Stomach (tissue), 4 donors: ENCODE measurements at regions not wholly inside any gene's neighbourhood (a gene's known extent, or its start where the extent isn't known, plus 50 kb on each side); places are given as distances from the start of the nearest gene placed in this dataset.

Experiments
- EP300 ChIP-seq: sonication (generic); formaldehyde crosslinking; IDR thresholded peaks from one replicate; pipeline ENCODE4 v1.6.1; 2017; ENCODE audit warnings: antibody characterized with exemption
- POLR2A ChIP-seq, 4 donors: fragments of 450-650 bp; IDR thresholded peaks; one replicate each; pipeline ENCODE4 v1.6.1; 2016; ENCODE audit warnings: antibody characterized with exemption in 4 of 4, control low read depth in 2 of 4, mild to moderate bottlenecking in 1 of 4, moderate library complexity in 1 of 4
- TF ChIP-seq, protein P1 (sequence below), 7 experiments: fragments of 450-650 bp in 4 of 7; fragments of 200-600 bp in 3 of 7; sonication (generic) in 3 of 7; IDR thresholded peaks; one replicate each; pipeline ENCODE4 v1.5.1; 2016 to 2019; ENCODE audit warnings: antibody characterized with exemption in 7 of 7, control low read depth in 2 of 7, mild to moderate bottlenecking in 1 of 7

DNA sequence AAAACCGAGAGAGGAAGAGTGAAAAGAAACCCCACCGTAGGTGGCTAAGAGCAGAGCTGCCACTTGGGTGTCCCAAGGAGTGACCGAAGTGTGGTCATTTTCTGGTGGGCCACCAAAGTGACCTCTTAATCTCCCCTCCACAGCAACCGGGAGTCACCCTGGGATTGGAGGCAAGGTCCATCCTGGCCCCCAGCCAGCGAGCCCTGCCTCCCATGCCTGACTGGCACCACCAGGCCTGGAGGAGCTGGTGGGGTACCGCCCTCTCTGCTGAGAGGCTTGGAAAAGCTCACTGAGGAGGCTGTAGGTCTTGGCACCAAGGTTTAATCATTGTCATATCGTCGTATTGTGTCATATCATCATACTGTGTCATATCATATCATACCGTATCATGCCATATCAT is 74.0 kb upstream of the TRPM1 start:
- TF ChIP-seq, protein P1, sequence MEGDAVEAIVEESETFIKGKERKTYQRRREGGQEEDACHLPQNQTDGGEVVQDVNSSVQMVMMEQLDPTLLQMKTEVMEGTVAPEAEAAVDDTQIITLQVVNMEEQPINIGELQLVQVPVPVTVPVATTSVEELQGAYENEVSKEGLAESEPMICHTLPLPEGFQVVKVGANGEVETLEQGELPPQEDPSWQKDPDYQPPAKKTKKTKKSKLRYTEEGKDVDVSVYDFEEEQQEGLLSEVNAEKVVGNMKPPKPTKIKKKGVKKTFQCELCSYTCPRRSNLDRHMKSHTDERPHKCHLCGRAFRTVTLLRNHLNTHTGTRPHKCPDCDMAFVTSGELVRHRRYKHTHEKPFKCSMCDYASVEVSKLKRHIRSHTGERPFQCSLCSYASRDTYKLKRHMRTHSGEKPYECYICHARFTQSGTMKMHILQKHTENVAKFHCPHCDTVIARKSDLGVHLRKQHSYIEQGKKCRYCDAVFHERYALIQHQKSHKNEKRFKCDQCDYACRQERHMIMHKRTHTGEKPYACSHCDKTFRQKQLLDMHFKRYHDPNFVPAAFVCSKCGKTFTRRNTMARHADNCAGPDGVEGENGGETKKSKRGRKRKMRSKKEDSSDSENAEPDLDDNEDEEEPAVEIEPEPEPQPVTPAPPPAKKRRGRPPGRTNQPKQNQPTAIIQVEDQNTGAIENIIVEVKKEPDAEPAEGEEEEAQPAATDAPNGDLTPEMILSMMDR (IDR thresholded peaks at IDR 0.05): no peak
- TF ChIP-seq EP300: no peak
- no peak for TF ChIP-seq POLR2A (IDR thresholded peaks at IDR 0.05)
